ENCODE measurements at regions not wholly inside any gene's neighbourhood (a gene's known extent, or its start where the extent isn't known, plus 50 kb on each side); places are given as distances from the start of the nearest gene placed in this dataset.

DNA sequence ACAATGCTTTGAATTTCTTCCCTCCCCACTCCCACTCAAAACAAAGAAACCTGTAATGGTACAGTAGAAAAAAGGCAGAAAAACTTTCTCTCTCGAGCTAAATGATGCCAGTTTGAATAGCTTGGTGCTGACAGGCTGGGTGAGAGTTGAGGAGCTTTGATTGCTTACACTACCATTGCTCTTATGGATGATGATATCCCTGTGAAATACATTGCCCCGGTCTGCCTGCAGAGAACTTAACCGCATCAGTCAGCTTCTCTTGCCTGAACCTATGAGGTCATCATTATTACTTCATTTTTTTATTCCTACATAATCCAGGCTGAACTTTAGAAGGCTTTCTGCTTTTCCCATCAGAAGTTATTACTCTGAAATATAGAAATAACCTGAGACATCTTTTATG, 69.3 kb downstream of the ISL1 start:
- TF ChIP-seq, protein P1, sequence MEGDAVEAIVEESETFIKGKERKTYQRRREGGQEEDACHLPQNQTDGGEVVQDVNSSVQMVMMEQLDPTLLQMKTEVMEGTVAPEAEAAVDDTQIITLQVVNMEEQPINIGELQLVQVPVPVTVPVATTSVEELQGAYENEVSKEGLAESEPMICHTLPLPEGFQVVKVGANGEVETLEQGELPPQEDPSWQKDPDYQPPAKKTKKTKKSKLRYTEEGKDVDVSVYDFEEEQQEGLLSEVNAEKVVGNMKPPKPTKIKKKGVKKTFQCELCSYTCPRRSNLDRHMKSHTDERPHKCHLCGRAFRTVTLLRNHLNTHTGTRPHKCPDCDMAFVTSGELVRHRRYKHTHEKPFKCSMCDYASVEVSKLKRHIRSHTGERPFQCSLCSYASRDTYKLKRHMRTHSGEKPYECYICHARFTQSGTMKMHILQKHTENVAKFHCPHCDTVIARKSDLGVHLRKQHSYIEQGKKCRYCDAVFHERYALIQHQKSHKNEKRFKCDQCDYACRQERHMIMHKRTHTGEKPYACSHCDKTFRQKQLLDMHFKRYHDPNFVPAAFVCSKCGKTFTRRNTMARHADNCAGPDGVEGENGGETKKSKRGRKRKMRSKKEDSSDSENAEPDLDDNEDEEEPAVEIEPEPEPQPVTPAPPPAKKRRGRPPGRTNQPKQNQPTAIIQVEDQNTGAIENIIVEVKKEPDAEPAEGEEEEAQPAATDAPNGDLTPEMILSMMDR (IDR thresholded peaks at IDR 0.05) = no peak
- TF ChIP-seq POLR2A (IDR thresholded peaks at IDR 0.05) = no peak

All from lower leg skin (tissue), 3 donors.